Sigmoid colon (tissue), 4 donors: ENCODE measurements at regions not wholly inside any gene's neighbourhood (a gene's known extent, or its start where the extent isn't known, plus 50 kb on each side); places are given as distances from the start of the nearest gene placed in this dataset.

Experiments
- CTCF ChIP-seq, 4 experiments: fragments of 450-650 bp in 3 of 4; fragments of 200-600 bp in 1 of 4; IDR thresholded peaks; one replicate each; pipeline ENCODE4 v1.5.1; 2016 to 2019; ENCODE audit warnings: antibody characterized with exemption in 4 of 4, mild to moderate bottlenecking in 3 of 4, moderate library complexity in 2 of 4
- EP300 ChIP-seq, 4 donors: sonication (generic); formaldehyde crosslinking; IDR thresholded peaks; one replicate each; pipeline ENCODE4 v1.6.1; 2017; ENCODE audit warnings: antibody characterized with exemption in 4 of 4
- POLR2A ChIP-seq, 2 donors: fragments of 450-650 bp; IDR thresholded peaks; one replicate each; pipeline ENCODE4 v1.6.1; 2016; ENCODE audit warnings: antibody characterized with exemption in 2 of 2, mild to moderate bottlenecking in 2 of 2, moderate library complexity in 2 of 2
- POLR2AphosphoS5 ChIP-seq, 4 donors: sonication (generic); formaldehyde crosslinking; IDR thresholded peaks; one replicate each; pipeline ENCODE4 v1.6.1; 2017; ENCODE audit warnings: antibody characterized with exemption in 4 of 4

- TF ChIP-seq EP300 (IDR thresholded peaks at IDR 0.05) (no peak), CTCF (IDR thresholded peaks at IDR 0.05) (no peak), POLR2A (IDR thresholded peaks at IDR 0.05) (no peak), POLR2AphosphoS5 (IDR thresholded peaks at IDR 0.05) (no peak)
These were observed 431.2 kb upstream of the RGMA start for GRCh38 chr15:93520206-93520605.
